NCI-H524 (cell line): ENCODE measurements at regions not wholly inside any gene's neighbourhood (a gene's known extent, or its start where the extent isn't known, plus 50 kb on each side); places are given as distances from the start of the nearest gene placed in this dataset.
"Not testable (repeated sequence)": the region's sequence is repeated elsewhere in the genome, so short reads cannot be mapped to it uniquely, and the experiment has no call there.

Experiments used
- DNase-seq, 2 experiments: peaks; one replicate each; lab custom pipeline; 2025; lab: John Stamatoyannopoulos, UW

- DNase-seq: no peak
These were observed 600.9 kb upstream of the FAM98A start for GRCh38 chr2:34199971-34200370.

DNA sequence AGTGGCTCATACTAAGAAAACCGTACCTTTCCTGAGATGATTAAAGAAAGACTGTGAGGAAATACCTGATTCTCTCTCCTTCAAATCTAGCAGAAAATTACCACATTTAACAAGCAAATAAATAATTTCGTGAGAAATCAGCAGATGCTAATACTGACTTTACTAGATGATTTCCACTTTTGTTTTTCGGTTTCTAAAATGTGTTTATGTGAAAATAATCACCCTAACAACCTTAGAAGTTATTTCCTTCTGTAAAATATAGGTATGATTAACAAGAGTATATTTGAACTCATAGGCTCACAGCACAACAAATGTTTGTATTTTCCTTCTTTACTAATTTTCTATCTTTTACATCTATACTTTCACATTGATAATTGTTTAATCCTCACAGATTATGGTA, 594.1 kb upstream of the FAM98A start:
- DNase-seq: no peak

DNA sequence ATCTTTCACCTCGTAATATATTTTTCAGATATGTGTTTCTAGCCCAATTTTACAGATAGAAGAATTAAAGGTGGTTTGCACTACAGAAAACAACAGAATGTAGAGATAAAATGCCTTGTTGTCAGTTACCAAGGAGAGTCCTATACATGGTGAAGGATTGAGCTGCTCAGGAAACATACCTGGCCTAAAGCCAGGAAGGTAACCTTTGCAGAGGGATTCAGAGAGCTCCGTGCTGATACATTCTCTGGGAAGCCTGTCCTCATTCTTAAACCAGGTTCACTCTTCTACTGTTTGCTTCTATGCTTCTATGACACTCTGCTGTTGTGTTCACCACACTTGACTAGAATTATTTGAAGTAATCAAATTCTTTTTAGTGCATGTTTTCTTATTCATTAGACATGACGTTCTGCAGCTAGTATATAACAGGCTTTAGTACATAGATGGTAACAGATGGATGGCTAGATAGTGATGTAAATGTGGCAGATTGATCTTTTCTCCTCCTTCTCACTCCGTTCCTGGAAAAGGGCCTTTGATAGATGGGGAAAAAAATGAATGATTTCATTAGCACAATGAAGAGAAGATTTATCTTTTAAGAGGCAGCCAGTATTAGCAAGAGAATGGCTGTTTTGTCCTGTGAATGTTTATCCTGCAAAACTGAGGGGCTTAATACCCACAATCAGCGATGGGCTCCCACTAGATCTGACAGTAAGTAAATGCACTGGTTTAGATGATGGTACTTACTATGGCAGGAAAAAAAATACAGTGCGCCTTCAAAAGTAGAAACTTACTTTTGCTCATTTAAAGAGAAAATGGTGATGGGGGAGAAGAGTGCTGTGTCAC, 589.6 kb upstream of the FAM98A start:
- no peak for DNase-seq

GRCh38 chr2:34179511-34179910, 580.4 kb upstream of the FAM98A start:
- DNase-seq: no peak

- DNase-seq: no peak
These were observed 579.4 kb upstream of the FAM98A start for GRCh38 chr2:34178482-34178881.

DNA sequence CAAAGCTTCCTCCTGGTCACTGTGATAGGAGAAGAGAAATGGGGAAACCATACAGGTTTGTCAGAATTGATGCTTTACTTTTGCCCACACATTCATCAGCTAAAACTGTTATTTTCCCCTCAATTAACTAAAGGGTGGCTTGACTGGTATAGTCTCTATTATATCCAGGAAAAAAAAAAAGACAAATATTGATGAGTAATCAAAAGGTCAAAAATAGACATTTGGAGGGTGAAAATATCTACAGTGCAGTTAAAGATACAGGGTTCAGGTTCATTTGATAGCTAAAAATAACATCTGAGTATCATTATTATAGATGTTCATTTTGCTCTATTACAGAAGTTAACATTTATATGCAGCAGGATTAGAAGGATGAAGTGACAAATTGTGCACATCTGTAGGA, 577.6 kb upstream of the FAM98A start:
- no peak for DNase-seq

- no peak for DNase-seq
These were observed 575.4 kb upstream of the FAM98A start for GRCh38 chr2:34174506-34174905.

- DNase-seq: no peak
These were observed 563.1 kb upstream of the FAM98A start for GRCh38 chr2:34162231-34162630.

- no peak for DNase-seq
These were observed 562.5 kb upstream of the FAM98A start for GRCh38 chr2:34161549-34161948.

- DNase-seq: no peak
These were observed 560.8 kb upstream of the FAM98A start for GRCh38 chr2:34159901-34160300.

GRCh38 chr2:34153484-34153883, 554.4 kb upstream of the FAM98A start:
- DNase-seq: no peak

DNA sequence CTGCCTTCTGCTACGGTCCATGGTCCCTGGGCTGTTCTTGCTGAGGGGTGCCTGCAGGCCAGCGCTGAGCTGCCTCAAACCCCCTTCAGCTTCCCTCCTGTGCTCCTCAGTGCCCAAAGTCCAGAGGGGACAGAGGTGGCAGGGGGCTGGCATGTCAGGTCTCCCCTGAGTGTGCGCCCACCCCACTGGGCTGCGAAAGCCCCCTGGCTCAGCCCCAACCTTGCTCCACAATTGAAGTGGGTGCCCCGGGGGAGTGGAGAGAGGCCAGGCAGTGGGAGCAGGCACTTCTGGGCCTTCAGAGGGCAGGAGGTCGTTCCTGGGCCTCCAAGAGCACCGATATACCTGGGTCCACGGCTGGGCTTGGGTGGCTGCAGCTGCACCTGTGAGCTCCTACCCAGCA, 548.7 kb upstream of the FAM98A start:
- no peak for DNase-seq

GRCh38 chr2:34143149-34143548, 544.0 kb upstream of the FAM98A start:
- no peak for DNase-seq

DNA sequence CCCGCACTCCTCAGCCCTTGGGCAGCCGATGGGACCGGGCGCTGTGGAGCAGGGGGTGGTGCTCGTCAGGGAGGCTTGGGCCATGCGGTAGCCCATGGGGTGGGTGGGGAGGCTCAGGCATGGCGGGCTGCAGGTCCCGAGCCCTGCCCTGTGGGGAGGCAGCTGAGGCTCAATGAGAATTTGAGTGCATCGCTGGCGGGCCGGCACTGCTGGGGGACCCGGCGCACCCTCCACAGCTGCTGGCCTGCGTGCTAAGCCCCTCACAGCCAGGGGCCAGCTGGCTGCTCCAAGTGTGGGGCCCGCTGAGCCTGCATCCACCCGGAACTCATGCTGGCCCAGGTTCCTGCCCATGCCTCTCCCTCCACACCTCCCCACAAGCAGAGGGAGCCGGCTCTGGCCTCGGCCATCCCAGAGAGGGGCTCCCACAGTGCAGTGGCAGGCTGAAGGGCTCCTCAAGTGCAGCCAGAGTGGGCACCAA, 543.5 kb upstream of the FAM98A start:
- not testable (repeated sequence) for DNase-seq

- DNase-seq: not testable (repeated sequence)
These were observed 534.0 kb upstream of the FAM98A start for GRCh38 chr2:34133065-34133464.

DNA sequence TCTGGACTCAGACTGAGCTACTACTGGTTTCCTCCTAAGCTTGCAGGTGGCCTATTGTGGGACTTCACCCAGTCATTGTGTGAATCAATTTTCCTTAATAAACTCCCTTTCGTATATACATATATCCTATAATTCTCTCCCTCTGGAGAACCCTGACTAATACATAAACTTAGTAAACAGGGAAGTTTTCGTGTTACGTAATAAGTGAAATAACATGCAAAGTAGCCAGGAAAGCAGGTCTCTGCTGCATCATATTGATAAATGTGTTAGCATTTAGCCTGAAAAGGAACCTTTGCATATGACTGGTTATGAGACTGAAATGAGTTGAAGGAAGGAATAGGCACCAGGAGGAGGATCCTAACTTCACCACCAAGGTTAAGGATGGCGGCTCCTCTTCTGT, 527.2 kb upstream of the FAM98A start:
- no peak for DNase-seq

GRCh38 chr2:34123996-34124785, 525.1 kb upstream of the FAM98A start:
- no peak for DNase-seq

DNA sequence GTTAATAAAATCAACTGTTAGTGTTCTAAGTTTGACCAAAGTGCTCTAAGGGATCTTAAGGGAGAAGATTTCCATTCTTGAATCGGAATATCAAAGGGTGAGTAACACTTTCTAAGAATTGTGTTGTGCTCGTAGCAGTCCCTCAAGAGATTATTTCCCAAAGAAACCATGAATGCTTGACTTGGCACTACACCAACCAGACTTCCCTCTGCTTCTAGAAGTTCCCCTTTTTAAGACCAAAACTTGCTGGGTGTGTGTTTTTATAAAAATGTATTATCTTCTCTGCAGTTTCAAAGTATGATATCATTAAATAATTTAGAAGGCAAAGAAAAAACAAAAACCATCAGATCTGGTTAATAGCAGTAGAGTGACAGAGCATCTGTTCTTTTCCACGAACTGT, 522.0 kb upstream of the FAM98A start:
- no peak for DNase-seq

- no peak for DNase-seq
These were observed 516.0 kb upstream of the FAM98A start for GRCh38 chr2:34115076-34115475.

GRCh38 chr2:34112161-34112560, 513.1 kb upstream of the FAM98A start:
- no peak for DNase-seq

DNA sequence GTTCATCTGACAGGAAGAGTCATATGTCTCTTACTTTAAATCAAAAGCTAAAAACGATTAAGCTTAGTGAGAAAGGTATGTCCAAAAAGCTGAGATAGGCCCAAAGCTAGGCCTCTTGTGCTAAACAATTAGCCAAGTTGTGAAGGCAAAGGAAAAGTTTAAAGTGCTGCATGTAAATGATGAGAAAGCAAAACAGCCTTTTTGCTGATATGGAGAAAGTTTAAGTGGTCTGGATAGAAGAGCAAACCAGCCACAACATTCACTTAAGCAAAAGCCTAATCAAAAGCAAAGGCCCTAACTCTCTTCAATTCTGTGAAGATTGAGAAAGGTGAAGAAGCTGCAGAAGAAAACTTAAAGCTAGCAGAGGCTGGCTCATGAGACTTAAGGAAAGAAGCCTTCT, 511.3 kb upstream of the FAM98A start:
- DNase-seq: no peak

GRCh38 chr2:34107811-34108210, 508.7 kb upstream of the FAM98A start:
- no peak for DNase-seq
